ENCODE measurements at regions not wholly inside any gene's neighbourhood (a gene's known extent, or its start where the extent isn't known, plus 50 kb on each side); places are given as distances from the start of the nearest gene placed in this dataset.

DNA sequence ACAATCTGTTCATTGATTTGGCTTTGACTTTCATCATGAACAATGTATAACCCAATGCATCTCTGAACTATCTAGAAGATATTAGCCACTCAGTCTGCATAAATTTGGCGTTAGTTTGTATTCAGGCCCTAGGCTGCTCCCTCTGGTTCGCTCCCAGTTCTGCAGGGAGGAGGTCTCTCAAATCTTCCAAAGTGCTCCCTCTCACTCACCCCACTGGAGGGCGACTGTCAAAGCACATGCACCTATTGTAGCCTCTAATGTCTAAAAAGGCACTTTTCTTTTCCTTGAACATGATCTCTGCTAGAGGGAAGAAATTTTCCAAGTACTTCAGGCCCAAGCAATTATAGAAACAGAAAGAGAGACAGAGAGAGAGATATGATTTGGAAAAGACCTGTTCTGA, 291.5 kb downstream of the TDRD15 start:
- no peak overlapping the region for H3K4me3 ChIP-seq (ENCODE audit: low read length)
- DNase-seq (ENCODE audit: low read depth, low spot score), result peak; percentile 8

DNA sequence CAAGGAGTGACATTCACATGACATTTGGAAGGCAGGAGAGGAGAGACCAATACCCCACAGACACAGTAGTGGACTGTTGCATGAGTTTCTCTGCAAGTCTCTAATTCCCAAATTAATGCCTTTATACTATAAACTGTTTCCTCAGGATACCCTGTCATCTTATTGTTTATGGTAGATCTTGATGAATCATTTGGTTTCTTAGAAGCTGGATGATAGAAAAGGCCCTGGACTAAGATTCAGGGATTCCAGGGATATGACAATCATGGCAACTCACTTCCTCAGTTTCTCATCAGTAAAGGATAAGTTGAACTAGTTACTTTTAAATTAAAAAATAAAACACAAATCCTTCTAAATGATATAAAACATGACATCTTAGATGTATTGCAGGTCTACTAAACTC, 292.5 kb downstream of the TDRD15 start:
- no peak for DNase-seq (ENCODE audit: low read depth, low spot score)
- no peak overlapping the region for H3K4me3 ChIP-seq (ENCODE audit: low read length)

DNA sequence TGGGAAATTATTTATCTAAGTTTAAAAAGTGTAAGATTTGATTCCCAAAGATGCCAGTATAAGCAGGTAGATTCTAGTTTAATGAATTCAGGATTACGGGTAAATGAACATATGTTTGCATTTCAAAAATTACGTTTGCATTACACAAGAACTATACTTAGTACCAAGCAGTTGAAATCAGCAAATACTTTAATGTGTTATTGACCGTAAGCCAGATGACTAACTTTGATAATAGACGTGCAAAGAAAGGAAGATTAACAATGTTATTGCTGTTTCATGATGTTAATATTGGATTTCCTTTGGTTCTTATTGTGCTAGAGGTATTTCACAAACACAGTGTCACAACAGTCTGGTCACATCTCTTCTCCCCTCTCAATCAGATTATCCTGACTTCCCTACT, 294.7 kb downstream of the TDRD15 start:
- no peak for DNase-seq (ENCODE audit: low read depth, low spot score)
- H3K4me3 ChIP-seq (ENCODE audit: low read length), result no peak overlapping the region

DNA sequence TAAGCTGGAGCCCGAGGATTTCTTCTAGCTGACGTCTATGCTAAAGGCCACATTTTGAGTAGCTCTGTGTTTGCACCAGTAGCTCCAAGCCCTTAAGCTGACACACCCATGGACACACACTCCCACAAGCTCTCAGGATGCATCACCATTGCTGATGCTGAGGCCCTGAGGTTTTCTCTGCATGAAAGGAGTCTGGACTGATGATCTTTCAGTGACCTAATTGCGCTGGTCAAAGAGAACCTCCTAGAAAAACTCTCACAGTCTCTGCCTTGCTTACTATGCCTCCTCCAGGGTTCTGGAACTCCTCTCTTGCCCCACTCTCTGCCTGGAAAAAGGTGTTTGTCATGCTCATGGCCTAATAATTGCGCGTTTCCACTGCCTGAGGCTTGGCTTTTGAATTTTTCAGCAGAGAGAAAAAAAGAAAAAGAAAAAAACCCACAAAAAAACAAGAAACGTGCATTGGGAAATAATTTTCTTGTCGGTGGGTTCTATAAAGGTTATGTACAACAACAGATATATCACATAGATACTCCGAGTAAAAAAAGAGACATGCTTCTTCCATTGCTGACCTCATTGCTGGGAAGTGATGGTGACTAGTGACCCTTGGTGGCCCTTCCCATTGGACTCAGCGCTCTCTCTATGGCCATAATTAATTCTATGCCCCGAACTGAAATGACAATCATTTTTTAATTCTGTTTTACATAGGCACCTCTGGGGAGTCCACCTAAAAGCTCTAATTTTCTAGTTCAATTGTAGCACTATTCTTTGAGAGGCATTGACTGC, 297.0 kb downstream of the TDRD15 start:
- DNase-seq (ENCODE audit: low read depth, low spot score), result no peak
- H3K4me3 ChIP-seq (ENCODE audit: low read length), result no peak overlapping the region

DNA sequence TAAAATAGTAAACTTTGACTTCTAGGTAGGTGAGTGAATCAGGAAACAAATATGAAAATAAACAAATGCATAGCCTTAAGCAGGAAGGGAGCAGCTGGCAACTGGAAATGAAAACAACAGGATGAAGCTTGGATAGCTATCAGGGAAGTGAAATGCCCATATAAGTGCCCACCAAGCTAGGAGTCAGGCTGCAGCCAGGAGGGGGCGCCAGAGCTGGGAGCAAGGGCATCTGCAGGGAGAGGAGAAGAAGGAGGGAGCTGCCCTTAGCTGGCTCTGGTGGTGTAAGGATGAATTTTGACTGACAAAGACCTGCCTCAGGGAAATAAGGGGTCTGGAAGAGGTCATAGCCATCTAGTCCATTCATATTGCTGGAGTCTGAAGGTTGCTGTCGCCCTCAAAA, 298.3 kb downstream of the TDRD15 start:
- peak; percentile 8 for DNase-seq (ENCODE audit: low read depth, low spot score)
- H3K4me3 ChIP-seq (ENCODE audit: low read length), result no peak overlapping the region

DNA sequence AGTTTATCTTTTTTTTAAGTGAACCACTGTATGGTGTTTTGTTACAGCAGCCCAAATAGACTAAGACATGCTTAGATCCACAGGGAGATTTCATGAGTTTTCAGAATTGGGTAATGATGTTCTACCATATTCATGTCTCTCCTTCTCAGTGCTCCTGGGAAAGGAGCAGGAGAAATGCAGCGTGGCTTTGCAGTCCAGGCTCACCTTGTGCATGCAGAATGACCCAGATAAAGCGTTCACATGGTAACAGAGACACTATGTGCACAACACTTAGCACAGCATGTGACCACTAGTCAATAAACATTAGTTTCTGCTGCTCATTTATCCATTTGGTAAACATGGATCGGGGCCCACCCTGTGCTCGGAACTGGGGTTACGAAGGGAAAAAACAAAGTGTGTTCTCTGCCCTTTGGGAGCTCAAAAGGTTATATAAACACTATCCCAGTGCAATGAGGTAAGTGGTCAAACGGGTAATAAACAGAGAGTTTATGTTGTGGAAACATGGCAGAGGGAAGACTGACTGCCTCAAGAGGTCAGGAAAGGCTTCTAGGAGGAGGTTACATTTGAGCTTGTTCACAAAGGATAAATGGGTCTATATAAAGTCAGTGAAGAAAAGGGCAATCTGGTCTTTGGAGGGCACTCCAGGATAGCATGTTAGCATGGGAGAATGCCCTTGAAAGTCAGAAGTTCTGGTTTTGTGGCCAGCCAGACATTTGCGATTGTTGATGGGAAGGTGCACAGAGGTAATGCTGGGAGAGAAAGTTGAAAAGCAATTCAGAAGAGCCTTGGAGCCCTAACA, 299.2 kb downstream of the TDRD15 start:
- DNase-seq (ENCODE audit: low read depth, low spot score), result no peak
- no peak overlapping the region for H3K4me3 ChIP-seq (ENCODE audit: low read length)

DNA sequence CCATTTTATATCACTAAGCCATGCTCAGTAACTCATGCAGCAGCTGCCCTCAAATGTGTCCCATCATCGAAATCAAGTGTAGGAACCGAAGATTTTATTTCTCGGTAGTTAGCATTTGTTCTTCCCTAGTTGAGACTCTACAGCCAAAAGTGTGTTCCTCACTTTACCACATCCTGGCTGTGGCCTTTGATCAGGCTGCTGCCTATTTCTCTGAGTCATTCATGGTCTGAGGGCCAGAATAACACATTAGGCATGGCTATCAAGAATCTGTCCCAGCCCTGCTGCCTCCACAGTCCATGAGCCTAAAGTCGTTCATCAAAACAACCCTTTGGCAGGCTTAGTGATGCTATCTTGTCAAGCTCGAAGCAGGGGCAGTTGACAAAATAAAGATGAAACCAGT, 300.1 kb downstream of the TDRD15 start:
- no peak for DNase-seq (ENCODE audit: low read depth, low spot score)
- no peak overlapping the region for H3K4me3 ChIP-seq (ENCODE audit: low read length)

DNA sequence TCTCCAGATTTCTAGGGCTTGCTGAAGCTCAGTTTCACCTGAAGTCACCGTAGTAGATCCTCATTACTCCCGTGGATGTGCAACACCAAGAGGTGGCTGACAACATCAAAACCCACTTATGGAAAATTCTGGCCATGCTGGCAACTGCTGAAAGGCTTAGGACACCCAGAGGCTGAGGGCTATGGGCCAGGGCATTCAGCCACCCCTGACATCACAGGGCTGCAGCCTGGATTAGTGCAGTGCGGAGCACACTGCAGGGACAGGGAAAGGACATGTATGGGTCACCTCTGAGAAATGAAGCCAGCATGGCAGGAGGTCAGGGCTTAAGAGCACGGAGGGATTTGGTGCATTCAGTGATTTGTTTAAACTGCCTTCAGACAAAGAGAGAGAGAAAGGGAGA, 300.6 kb downstream of the TDRD15 start:
- no peak overlapping the region for H3K4me3 ChIP-seq (ENCODE audit: low read length)
- no peak for DNase-seq (ENCODE audit: low read depth, low spot score)

DNA sequence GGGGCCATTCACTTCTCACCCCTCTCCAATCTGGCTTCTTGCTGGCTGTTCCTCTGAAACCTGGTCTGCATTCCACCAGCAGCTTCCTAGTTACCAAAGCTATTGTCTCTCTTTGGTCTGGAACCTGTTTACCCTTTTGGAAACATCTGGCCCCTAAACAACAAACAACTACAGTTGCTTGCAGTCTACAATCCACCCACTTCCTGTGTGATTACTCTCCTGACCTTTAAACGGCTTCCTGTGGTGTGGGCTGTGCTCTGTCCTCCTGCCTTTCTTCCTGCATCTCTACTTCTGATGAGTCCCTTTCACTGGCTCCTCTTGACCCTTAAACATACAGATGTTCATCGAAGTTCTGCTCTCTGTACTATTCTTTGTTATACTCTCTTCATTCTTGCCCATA, 303.8 kb downstream of the TDRD15 start:
- no peak overlapping the region for H3K4me3 ChIP-seq (ENCODE audit: low read length)
- no peak for DNase-seq (ENCODE audit: low read depth, low spot score)

DNA sequence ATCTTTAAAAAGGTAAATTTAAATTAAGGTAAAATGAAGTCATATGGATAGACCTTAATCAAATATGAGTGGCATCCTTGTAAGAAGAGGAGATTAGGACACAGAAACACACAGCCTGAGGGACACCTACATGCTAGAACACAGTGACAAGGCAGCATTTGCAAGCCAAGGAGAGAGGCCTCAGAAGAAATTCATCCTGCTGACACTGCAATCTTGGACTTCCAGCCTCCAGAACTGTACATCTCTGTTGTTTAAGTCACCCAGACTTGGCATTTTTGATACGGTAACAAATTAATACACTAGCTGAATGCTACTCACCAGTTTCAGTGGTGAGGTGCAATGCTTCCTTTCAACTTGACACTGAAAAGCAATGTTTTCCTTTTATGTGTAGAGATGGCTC, 305.0 kb downstream of the TDRD15 start:
- H3K4me3 ChIP-seq (ENCODE audit: low read length), result no peak overlapping the region
- no peak for DNase-seq (ENCODE audit: low read depth, low spot score)

DNA sequence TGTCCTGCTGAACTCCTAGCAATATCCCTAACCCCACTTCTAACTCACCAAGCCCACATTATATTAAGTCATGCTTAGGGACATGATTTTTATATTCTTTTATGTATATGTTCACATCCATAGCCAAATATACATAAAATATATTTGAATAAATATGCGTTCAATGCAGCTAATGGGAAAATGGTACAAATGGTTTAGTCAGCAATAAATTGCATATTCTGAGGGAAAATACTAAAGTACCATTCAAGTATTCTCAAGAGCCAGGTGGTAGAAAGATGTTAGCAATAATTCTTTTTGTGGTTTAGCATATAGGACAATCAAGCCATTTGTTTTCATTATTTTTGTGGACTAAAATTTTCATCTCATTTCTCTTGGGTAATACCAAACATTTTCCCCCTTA, 306.0 kb downstream of the TDRD15 start:
- no peak for DNase-seq (ENCODE audit: low read depth, low spot score)
- no peak overlapping the region for H3K4me3 ChIP-seq (ENCODE audit: low read length)

DNA sequence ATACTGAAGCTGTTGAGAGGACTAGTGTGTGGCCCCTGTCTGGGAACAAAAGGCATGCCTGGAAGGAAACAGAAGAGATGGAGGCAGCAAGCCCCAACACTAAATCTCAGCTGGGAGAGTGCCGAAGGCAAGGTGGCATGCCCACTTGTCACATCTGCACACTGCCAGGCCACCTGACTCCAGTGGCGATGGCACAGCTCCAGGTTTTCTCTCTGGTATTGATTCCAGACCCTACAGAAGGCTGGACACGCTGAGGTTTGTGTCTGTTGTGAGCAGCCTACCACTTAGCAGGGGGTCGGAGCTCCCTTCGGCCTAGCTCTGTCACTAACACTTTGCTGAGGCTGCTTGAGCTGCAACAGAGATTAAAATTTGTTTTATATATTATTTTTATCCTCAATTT, 307.3 kb downstream of the TDRD15 start:
- no peak overlapping the region for H3K4me3 ChIP-seq (ENCODE audit: low read length)
- DNase-seq (ENCODE audit: low read depth, low spot score), result no peak

DNA sequence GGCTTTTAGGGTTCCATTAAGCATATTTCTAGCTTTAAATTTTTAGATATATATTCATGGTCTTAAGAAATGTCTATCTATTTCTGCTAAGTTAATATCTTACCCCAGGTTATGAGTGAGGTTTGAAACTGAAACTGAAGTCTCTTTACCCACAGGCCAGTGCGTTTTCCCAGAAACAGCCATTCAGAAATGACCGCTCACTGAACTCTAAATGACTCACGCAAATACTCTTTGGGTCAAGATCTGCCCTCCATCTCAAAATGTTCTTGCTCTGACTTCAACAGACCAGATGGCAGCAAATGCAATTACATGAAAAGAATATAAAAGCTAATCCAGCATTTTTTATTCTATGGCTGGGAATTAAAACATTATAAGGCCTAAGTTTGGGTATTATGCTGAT, 315.2 kb downstream of the TDRD15 start:
- DNase-seq (ENCODE audit: low read depth, low spot score), result no peak
- no peak overlapping the region for H3K4me3 ChIP-seq (ENCODE audit: low read length)

DNA sequence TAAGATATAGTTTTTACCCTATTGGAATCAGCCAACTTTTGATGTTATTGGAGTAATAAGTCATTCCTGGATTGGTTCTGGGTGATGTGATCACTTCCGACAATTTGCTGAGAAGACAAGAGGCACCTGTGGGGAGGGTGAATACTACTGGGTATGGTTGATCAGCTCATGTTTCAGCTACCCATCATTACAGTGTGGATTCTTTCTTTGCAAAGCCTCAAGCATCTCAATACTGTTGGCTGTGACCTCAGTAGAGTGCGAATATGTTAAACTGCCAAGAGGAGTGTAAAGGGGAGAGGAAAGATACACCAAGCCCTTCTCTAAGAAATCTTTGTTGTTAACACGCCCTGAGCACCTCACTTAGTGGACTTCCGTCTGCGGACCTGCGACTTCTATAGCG, 317.7 kb downstream of the TDRD15 start:
- H3K4me3 ChIP-seq (ENCODE audit: low read length), result no peak overlapping the region

DNA sequence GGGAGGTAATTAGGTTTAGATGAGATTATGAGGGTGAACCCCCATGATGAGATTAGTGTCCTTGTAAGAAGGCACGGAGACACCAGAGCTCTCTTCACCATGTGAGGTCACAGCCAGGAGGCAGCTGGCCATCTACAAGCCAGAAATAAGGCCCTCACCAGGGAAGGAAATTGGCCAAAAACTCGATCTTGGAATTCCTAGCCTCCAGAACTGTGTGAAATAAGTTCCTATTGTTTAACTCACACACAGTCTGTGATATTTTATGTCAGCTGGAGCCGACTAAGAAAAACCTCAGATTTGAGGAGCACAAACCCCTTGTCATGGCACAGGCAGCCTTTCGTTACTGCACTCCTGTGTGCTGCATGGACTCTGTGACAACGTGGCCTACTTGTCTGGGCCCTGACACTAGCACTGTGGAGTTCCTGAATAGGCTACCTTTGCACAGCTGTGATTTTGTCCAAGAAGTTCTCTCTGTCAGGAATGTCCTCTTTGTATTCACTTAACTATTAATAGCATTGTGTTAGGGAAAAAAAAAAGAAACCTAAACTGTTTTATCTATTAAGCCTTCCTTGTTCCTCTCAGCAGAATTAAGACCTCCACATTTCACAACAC, 319.8 kb downstream of the TDRD15 start:
- no peak for DNase-seq (ENCODE audit: low read depth, low spot score)
- no peak overlapping the region for H3K4me3 ChIP-seq (ENCODE audit: low read length)

More for the DNA sequence above, 317.7 kb downstream of the TDRD15 start:
- DNase-seq (ENCODE audit: low read depth, low spot score), result no peak

DNA sequence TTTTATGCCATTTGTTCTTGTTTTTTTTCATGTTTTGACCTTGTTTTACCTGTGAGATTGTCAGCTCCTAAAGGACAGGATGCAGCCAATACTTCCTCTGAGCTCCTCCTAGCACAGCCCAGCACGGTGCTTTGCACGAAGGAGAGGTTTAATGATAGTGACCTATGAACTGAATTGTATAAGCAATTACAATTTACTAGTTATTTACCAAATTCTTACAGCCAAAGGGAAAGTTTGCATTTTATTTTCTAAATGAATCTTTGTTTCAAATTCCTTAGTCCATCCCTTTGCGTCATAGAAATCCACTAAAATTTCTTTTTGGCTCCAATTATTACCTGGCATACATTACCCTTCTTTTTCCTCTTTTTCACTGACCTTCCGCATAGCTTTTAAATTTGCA, 326.1 kb downstream of the TDRD15 start:
- no peak overlapping the region for H3K4me3 ChIP-seq (ENCODE audit: low read length)
- DNase-seq (ENCODE audit: low read depth, low spot score), result no peak

DNA sequence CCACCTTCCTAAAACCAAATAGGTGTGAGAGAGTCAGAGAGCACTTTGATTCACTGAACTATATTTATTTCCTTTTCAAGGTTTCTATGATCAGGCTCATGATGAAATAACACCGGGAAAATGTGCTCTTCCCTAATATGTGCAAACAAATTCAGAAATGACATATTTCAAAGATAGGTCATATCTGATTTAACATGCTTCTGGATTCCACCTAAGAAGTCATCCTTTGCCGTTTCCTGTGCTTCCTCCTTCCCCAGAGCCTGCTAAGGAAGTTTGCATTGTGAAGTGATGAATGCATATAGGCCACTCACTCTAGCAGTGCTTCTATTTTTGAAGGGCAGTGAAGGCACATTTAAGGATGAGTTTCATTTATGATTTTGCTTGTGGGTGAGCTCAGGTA, 327.6 kb downstream of the TDRD15 start:
- DNase-seq (ENCODE audit: low read depth, low spot score), result no peak

DNA sequence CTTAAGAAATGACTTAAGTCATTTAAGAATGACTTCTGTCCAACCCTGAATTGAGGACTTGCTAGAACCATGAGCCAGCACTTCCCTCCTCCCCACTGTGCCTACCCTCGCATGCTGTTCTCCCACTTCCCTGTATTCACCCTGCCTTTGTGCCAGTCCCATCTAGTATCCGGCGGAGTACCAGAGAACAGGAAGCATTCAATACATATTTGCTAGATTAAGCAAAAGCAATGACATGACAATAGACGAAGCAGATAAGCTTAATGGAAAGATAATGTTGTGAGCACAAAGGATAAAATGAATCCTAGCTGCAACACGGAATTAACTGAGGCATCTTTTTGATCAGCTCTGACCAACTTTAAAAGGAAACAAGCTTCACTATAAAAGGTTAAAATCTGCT, 328.5 kb downstream of the TDRD15 start:
- DNase-seq (ENCODE audit: low read depth, low spot score), result no peak
- no peak overlapping the region for H3K4me3 ChIP-seq (ENCODE audit: low read length)

More for the DNA sequence above, 327.6 kb downstream of the TDRD15 start:
- H3K4me3 ChIP-seq (ENCODE audit: low read length), result no peak overlapping the region

DNA sequence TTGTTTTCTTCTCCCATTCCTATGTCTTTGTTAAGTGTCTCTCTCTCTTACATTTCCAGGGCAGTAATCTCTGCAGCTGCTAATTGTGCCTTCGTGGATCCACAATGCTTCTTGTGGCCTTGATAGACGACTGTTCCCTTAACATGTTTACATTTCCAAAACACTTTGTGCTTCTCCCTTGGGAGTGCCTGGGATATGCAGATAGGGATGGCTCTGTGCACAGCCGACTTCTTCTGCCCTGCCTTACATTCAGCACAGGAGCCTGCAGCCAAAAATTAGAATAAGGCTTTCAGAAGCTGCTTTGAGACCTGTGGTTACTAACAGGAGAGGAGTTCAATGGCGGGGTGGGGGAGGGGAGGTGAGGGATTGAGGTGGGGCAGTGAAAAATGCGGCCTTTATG, 328.9 kb downstream of the TDRD15 start:
- DNase-seq (ENCODE audit: low read depth, low spot score), result no peak
- H3K4me3 ChIP-seq (ENCODE audit: low read length), result no peak overlapping the region

DNA sequence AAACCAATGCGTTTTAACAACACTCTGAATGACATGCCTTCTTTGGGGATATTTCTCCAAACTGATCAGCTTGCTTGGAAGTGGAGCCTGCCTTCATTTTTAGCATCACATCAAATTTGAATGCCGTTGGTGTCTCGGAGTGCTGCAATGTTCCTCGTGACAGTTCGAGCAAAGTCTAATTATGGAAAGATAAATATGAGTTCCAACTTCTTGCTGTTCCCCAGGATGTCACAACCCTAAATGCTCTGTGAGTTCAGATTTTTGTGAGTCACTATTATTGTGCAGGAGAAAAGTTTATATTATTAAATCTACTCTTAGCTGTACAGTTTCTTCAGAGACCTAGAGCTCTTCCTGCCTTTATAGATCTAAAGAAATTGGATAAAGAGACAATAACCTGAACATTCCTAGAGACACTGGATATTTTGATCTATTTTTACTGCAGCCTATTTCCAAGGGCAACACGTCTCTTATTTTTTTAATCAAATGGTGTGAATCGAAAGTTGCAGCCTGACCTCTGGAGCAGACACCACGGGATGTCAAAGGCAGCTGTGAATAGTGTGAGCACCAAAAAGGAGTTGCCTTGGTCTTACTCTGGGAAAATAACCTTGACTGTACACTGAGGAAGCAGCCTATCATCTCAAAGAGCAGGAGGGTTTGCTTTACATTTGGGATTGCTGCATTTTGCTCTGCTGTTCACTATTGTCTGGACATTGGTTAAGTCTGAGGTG, 330.1 kb downstream of the TDRD15 start:
- H3K4me3 ChIP-seq (ENCODE audit: low read length), result no peak overlapping the region
- DNase-seq (ENCODE audit: low read depth, low spot score), result no peak

All from Jurkat, Clone E6-1 (cell line).